ELF-1 (cell line): ENCODE measurements at regions not wholly inside any gene's neighbourhood (a gene's known extent, or its start where the extent isn't known, plus 50 kb on each side); places are given as distances from the start of the nearest gene placed in this dataset.
A peak's percentile ranks its signal among the peaks of the same experiment; 100 is the strongest.
"Not testable (repeated sequence)": the region's sequence is repeated elsewhere in the genome, so short reads cannot be mapped to it uniquely, and the experiment has no call there.

Experiments used
- DNase-seq: peaks from one replicate; pipeline ENCODE4 v3.0.0-alpha.2; 2016; ENCODE audit warnings: low read depth, low spot score

GRCh38 chr4:79175716-79176115 is 150.1 kb downstream of the NAA11 start:
- DNase-seq = no peak

- DNase-seq = no peak
These were observed 151.2 kb downstream of the NAA11 start for GRCh38 chr4:79174490-79175252.

DNA sequence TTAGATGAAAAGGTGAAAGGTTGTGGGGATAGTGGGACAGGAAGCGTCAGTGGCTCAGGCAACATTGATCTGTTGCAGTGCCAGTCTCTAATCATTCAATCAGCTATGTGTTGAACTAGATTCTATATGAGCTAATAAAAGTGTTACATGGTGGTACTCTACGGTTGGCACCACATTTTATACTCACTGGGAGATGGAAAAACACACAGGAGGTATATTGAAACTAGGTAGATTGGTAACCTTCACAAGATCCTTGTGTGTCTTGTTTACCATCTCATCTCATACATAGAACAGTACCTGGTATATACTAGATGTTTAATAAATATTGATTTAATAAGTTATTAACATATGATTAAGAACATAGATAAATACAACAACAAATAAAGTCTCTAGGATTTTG is 152.7 kb downstream of the NAA11 start:
- DNase-seq = no peak

- DNase-seq = no peak
These were observed 155.8 kb downstream of the NAA11 start for GRCh38 chr4:79170077-79170476.

DNA sequence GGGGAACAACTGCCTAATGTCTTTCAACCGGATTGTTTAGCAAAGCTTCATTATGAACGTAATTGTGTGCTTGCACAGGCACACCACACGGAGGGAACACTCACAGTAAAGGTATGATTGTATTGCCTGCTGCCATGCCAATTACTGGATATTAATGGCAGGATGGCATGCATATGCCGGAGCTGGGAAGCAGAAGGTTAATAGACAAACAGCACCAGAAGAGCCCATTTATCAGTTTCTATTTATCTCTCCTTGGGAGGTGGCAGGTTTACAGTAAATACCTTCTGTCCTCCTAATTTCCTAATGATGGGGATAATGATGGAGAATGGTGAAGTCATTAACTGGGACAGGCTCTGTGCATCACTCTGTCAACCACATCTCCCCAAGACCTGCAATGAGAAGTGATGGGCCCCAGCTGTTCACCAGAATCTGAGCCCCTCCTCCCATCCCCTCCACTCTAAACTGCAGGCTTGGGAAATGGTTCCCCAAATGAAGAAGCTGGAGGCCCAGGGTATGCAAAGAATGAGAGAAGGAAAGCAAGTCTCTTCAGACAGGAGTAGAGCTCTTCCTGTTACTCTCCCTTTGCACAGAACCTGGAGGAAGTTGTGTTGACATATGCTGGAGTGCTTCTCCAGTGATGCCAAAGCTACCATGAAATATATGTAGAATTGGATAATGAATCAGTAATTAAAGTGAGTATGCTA is 160.8 kb downstream of the NAA11 start:
- DNase-seq = no peak

- no peak for DNase-seq
These were observed 161.8 kb downstream of the NAA11 start for GRCh38 chr4:79163981-79164490.

DNA sequence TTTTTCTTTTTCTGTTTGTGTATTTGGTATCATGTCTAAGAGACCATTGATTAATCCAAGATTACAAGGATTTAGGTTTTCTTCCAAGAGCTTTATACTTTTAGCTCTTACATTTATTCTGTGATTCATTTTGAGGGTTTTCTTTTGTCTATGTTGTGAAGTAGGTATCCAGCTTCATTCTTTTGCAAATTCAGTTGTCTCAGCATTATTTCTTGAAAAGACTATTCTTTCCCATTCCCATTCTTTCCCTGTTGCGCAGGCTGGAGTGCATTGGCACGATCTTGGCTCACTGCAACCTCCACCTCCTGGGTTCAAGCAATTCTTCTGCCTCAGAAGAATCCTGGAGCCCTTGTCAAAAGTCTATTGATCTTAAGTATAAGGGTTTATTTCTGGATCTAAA is 164.9 kb downstream of the NAA11 start:
- DNase-seq = no peak

DNA sequence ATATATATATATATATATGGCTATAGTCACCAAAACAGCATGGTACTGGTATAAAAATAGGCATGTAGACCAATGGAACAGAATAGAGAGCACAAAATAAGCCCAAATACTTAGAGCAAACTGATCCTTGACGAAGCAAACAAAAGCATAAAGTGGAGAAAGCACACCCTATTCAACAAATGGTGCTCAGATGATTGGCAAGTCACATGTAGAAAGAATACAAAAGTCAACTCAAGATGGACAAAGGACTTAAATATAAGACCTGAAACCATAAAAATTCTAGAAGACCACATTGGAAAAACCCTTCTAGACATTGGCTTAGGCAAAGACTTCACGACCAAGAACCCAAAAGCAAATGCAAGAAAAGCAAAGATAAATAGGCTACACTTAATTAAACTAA is 167.2 kb downstream of the NAA11 start:
- not testable (repeated sequence) for DNase-seq

GRCh38 chr4:79155336-79155735 is 170.5 kb downstream of the NAA11 start:
- DNase-seq = no peak

DNA sequence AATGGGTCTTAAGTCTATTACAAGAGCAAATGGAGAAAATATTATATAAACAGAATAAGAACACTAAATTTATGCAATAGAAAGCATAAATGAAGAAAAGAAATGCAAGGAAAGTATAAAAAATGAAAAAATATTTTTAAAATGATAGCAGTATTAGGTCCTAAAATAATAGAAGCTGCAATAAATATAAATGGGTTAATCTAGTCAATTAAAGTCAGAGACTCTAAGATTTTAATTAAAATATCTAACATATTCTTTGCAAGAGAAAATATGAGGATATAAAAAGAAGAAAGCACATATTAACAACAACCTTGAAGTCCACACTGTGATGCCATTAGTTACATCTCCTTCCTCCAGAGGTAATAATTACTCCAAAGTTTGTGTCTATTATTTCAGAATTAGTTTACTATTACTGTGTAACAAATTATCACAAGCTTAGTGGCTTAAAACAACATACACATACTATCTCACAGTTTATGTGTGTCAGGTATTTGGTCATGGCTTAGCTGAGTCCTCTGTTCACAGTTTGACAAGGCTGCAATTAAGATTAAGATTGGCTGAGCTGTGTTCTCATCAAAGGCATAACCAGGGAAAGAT is 174.9 kb downstream of the NAA11 start:
- DNase-seq = no peak

DNA sequence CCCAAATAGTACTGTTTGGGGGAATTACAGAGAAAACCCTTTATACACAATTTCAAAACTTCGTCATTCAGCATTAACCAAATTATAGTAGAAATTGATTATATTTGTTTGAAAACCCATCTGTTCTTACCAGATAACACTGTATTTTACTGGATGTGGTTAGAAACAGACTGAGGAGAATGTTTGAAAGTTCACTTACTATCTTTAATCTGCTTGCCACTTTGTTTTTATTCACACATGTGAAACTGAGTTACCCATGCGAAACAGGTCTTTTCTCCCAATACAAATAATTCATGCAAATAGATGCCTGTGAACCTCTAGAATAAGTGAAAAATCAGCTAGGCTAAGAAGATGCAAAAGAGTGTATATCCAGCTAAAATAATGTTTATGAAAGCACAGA is 177.5 kb downstream of the NAA11 start:
- DNase-seq = no peak

GRCh38 chr4:79147251-79147650 is 178.6 kb downstream of the NAA11 start:
- no peak for DNase-seq

DNA sequence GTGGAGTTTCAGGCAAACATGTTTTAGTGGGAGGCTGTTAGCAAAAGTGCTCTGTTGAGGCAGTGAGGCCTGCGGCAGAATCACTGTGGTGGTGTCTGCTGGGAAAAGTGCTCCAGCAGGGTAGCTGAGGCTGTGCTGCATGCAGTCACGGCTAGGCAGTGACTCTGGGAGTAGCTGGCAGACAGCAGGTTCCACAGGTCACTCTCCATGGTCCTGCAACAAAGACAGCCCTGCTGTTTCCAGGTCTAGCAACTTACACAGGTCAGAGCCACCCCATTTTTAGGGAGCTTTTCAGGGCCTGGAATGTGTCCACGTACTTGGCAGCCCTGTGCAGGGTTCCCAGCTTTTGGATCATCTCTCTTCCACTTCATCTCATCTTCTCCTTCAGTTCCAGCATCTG is 184.3 kb downstream of the NAA11 start:
- peak; percentile 72 for DNase-seq

DNA sequence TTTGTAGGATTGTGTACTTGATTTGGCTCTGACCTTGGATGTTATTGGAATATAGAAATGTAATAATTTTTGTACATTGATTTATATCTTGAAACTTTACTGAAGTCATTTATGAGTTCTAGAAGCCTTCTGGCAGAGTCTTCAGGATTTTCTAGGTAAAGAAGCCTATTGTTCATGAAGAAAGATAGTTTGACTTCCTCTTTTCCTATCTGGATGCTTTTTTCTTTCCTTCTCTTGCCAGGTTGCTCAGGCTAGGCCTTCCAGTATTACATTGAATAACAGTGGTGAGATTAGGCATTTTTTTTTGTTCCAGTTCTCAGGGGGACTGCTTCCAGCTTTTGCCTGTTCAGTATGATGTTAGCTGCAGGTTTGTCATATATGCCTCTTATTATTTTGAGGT is 191.1 kb downstream of the NAA11 start:
- DNase-seq = no peak

GRCh38 chr4:79132826-79133225 is 193.0 kb downstream of the NAA11 start:
- DNase-seq = no peak

GRCh38 chr4:79121875-79122358 is 182.7 kb upstream of the PAQR3 start:
- DNase-seq = no peak

DNA sequence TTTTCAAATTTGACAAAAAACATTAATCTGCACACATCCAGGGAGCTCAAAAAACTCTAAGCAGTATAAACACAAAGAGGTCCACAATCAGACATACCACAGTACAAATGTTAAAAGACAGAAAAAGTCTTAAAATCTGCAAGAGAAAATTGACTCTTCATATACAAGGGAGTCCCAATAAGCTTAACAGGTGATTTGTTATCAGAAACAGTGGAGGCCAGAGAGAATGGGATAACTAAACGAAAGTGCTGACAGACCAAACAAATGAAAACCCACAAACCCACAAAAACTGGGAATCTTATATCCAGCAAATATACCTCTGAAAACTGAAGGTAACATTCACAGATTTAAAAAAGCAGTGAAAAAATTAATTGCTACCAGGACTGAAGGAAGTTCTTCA is 182.0 kb upstream of the PAQR3 start:
- DNase-seq = no peak

DNA sequence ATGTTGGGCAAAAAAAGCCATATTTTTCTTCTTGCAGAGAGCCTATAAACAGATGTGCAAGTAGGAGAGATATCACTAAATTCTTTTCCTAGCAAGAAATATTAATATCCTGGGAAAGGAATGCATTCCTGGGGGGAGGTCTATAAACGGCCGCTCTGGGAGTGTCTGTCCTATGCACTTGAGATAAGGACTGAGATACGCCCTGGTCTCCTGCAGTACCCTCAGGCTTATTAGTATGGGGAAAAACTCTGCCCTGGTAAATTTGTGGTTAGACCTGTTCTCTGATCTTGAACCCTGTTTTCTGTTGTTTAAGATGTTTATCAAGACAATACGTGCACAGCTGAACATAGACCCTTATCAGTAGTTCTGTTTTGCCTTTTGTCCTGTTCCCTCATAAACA is 177.8 kb upstream of the PAQR3 start:
- not testable (repeated sequence) for DNase-seq

DNA sequence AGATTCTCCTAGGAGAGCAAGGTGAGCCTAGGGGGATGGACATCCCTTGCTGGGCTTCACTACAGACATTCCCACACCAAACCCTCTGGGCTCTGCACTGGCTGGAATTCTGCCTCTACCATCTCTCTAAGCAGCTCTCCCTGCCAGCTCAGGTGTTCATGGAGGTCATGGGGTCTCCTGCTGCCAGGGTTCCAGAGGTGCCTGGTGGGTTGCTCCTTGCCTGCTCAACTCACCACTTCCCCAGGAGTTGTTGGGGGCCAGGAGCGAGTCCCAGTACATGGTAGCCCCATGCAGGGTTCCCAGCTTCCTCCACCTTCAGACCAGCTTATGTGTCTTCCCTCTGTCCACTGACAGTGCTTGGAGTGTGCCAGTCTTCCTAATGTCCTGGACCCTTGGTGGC is 167.8 kb upstream of the PAQR3 start:
- DNase-seq = no peak

- DNase-seq = no peak
These were observed 149.9 kb upstream of the PAQR3 start for GRCh38 chr4:79088946-79089691.

GRCh38 chr4:79087071-79087470 is 147.8 kb upstream of the PAQR3 start:
- DNase-seq = no peak
